Coronary artery (tissue), 2 donors: ENCODE measurements at regions not wholly inside any gene's neighbourhood (a gene's known extent, or its start where the extent isn't known, plus 50 kb on each side); places are given as distances from the start of the nearest gene placed in this dataset.

Experiments used
- DNase-seq: peaks from one replicate; pipeline ENCODE4 v3.0.0-alpha.2; 2017; ENCODE audit warnings: low spot score
- H3K27ac ChIP-seq, 2 donors: fragments of 200-600 bp; sonication (generic); one replicate each; pipeline ENCODE4 v1.5.1; 2016 to 2019
- H3K4me3 ChIP-seq: fragments of 200-600 bp; sonication (generic); 2 replicates; pipeline ENCODE4 v1.5.1; 2016; ENCODE audit warnings: mild to moderate bottlenecking, moderate library complexity
- CTCF ChIP-seq: fragments of 200-600 bp; sonication (generic); IDR thresholded peaks from one replicate; pipeline ENCODE4 v1.5.1; 2019; ENCODE audit warnings: antibody characterized with exemption

GRCh38 chr12:98341732-98342131, 173.7 kb upstream of the TMPO start:
- no peak for TF ChIP-seq CTCF
- no peak overlapping the region for H3K4me3 ChIP-seq
- H3K27ac ChIP-seq = no peak overlapping the region
- no peak for DNase-seq

GRCh38 chr12:98343002-98343567, 172.3 kb upstream of the TMPO start:
- Histone ChIP-seq H3K27ac (no peak overlapping the region), H3K4me3 (no peak overlapping the region)
- no peak for TF ChIP-seq CTCF
- DNase-seq = no peak

DNA sequence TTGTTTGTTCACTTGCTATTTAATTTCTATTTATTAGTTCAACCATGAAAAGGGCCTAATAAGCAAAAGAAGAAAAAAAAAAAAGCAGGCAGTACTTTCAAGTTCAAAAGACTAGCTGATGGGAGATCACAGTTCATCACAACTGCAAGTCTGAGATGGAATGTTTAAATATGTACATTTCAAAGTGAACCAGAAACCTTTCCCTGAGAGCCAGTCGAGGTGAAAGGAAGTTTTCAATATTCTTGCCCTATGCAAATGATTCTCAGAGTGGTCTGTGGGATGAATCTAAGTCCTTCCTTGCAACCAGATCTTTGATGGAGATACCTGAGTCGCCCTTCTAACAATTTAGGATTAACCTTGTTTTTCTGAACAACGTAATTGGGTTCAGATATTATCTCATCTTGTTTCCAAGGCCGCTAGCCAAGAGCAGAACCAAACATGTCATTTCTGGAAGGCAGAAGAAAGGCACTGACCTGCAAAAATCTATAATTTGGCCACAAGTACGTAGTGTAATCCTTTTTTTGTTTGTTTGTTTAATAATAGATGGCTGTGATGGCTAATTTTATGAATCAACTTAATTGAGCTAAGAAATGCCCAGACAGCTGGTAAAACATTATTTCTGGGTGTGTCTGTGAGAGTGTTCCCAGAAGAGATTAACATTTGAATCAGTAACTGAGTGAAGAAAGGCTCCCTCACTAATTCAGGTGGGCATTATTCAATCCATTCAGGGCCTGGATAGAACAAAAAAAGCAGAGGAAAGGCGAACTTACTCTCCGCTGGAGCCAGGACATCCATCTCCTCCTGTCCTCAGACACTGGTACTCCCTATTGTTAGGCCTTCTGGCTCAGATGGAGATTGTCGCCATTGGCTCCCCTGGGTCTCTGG, 171.1 kb upstream of the TMPO start:
- Histone ChIP-seq H3K4me3 (no peak overlapping the region), H3K27ac (no peak overlapping the region)
- no peak for DNase-seq
- TF ChIP-seq CTCF = no peak

- TF ChIP-seq CTCF = no peak
- H3K4me3 ChIP-seq = no peak overlapping the region
- DNase-seq = no peak
- H3K27ac ChIP-seq = no peak overlapping the region
Measured at GRCh38 chr12:98345308-98345876, 170.0 kb upstream of the TMPO start.

DNA sequence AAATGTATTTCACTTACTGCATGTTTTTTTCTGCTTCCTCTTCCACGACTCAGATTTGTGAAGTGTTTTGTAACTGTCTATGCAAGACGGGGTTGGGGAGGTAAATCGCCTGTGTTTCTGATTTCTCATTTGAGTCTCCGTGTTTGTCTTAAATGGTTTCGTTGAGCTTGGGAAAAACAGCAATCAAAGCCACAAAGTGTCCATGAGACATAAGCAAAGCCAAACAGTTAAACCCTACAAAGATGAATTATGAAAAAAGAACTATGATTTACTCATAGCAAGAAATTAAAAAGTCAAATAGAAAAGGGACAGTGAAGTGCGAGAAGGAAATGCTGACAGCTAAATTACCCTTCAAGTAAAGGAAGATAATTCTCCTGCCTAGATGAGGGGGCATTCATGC, 164.3 kb upstream of the TMPO start:
- no peak for DNase-seq
- Histone ChIP-seq H3K27ac (no peak overlapping the region), H3K4me3 (no peak overlapping the region)
- TF ChIP-seq CTCF = no peak

DNA sequence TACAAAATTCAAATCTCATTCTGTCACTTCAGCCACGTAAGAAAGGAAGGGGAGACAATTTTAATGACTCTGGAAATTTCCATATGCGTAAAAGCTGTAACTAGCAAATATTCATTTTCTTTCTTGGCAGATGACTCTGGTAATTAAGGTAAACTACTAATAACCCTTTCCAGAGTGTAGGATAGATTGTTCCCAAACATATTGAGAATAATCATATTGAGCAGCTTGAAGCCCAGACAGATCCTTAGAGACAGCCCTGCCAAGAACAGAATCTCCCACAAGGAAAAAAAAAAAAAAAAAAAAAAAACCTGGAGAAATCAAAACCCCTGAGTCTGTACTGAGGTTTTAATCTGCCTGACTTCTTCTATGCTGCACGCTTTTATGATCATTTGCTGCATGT, 163.6 kb upstream of the TMPO start:
- no peak for DNase-seq
- no peak overlapping the region for H3K27ac ChIP-seq
- TF ChIP-seq CTCF = no peak
- no peak overlapping the region for H3K4me3 ChIP-seq
